ENCODE measurements at regions not wholly inside any gene's neighbourhood (a gene's known extent, or its start where the extent isn't known, plus 50 kb on each side); places are given as distances from the start of the nearest gene placed in this dataset.

- no peaks in the 10 kb centered on the region for H3K4me1 ChIP-seq (ENCODE audit: insufficient read depth)
- H3K27me3 Mint-ChIP-seq (ENCODE audit: insufficient read depth, low read depth, poor library complexity), result no peaks in the 10 kb centered on the region
- TF ChIP-seq, protein P1, sequence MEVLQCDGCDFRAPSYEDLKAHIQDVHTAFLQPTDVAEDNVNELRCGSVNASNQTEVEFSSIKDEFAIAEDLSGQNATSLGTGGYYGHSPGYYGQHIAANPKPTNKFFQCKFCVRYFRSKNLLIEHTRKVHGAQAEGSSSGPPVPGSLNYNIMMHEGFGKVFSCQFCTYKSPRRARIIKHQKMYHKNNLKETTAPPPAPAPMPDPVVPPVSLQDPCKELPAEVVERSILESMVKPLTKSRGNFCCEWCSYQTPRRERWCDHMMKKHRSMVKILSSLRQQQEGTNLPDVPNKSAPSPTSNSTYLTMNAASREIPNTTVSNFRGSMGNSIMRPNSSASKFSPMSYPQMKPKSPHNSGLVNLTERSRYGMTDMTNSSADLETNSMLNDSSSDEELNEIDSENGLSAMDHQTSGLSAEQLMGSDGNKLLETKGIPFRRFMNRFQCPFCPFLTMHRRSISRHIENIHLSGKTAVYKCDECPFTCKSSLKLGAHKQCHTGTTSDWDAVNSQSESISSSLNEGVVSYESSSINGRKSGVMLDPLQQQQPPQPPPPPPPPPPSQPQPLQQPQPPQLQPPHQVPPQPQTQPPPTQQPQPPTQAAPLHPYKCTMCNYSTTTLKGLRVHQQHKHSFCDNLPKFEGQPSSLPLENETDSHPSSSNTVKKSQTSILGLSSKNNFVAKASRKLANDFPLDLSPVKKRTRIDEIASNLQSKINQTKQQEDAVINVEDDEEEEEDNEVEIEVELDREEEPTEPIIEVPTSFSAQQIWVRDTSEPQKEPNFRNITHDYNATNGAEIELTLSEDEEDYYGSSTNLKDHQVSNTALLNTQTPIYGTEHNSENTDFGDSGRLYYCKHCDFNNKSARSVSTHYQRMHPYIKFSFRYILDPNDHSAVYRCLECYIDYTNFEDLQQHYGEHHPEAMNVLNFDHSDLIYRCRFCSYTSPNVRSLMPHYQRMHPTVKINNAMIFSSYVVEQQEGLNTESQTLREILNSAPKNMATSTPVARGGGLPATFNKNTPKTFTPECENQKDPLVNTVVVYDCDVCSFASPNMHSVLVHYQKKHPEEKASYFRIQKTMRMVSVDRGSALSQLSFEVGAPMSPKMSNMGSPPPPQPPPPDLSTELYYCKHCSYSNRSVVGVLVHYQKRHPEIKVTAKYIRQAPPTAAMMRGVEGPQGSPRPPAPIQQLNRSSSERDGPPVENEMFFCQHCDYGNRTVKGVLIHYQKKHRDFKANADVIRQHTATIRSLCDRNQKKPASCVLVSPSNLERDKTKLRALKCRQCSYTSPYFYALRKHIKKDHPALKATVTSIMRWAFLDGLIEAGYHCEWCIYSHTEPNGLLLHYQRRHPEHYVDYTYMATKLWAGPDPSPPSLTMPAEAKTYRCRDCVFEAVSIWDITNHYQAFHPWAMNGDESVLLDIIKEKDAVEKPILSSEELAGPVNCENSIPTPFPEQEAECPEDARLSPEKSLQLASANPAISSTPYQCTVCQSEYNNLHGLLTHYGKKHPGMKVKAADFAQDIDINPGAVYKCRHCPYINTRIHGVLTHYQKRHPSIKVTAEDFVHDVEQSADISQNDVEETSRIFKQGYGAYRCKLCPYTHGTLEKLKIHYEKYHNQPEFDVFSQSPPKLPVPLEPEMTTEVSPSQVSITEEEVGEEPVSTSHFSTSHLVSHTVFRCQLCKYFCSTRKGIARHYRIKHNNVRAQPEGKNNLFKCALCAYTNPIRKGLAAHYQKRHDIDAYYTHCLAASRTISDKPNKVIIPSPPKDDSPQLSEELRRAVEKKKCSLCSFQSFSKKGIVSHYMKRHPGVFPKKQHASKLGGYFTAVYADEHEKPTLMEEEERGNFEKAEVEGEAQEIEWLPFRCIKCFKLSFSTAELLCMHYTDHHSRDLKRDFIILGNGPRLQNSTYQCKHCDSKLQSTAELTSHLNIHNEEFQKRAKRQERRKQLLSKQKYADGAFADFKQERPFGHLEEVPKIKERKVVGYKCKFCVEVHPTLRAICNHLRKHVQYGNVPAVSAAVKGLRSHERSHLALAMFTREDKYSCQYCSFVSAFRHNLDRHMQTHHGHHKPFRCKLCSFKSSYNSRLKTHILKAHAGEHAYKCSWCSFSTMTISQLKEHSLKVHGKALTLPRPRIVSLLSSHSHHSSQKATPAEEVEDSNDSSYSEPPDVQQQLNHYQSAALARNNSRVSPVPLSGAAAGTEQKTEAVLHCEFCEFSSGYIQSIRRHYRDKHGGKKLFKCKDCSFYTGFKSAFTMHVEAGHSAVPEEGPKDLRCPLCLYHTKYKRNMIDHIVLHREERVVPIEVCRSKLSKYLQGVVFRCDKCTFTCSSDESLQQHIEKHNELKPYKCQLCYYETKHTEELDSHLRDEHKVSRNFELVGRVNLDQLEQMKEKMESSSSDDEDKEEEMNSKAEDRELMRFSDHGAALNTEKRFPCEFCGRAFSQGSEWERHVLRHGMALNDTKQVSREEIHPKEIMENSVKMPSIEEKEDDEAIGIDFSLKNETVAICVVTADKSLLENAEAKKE (CRISPR knock-in tag; IDR thresholded peaks at IDR 0.05), result no peak
- TF ChIP-seq CREB1 (CRISPR knock-in tag; IDR thresholded peaks at IDR 0.05; ENCODE audit: low read depth), result no peak
- no peak for TF ChIP-seq EZH2 (IDR thresholded peaks at IDR 0.05; ENCODE audit: low read depth, unreplicated experiment)
- TF ChIP-seq CTCF (conservative IDR thresholded peaks at IDR 0.05; ENCODE audit: low read depth in 2 of 2), result no peak
- no peak for TF ChIP-seq EZH2phosphoT487 (IDR thresholded peaks at IDR 0.05; ENCODE audit: unreplicated experiment)
- no peak for TF ChIP-seq ETS1 (IDR thresholded peaks at IDR 0.05)
- TF ChIP-seq, protein P2, sequence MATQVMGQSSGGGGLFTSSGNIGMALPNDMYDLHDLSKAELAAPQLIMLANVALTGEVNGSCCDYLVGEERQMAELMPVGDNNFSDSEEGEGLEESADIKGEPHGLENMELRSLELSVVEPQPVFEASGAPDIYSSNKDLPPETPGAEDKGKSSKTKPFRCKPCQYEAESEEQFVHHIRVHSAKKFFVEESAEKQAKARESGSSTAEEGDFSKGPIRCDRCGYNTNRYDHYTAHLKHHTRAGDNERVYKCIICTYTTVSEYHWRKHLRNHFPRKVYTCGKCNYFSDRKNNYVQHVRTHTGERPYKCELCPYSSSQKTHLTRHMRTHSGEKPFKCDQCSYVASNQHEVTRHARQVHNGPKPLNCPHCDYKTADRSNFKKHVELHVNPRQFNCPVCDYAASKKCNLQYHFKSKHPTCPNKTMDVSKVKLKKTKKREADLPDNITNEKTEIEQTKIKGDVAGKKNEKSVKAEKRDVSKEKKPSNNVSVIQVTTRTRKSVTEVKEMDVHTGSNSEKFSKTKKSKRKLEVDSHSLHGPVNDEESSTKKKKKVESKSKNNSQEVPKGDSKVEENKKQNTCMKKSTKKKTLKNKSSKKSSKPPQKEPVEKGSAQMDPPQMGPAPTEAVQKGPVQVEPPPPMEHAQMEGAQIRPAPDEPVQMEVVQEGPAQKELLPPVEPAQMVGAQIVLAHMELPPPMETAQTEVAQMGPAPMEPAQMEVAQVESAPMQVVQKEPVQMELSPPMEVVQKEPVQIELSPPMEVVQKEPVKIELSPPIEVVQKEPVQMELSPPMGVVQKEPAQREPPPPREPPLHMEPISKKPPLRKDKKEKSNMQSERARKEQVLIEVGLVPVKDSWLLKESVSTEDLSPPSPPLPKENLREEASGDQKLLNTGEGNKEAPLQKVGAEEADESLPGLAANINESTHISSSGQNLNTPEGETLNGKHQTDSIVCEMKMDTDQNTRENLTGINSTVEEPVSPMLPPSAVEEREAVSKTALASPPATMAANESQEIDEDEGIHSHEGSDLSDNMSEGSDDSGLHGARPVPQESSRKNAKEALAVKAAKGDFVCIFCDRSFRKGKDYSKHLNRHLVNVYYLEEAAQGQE (IDR thresholded peaks at IDR 0.05; ENCODE audit: unreplicated experiment), result no peak
- TF ChIP-seq ZNF114 (CRISPR knock-in tag; IDR thresholded peaks at IDR 0.05), result no peak
- no peak for TF ChIP-seq STAT1 (IDR thresholded peaks at IDR 0.05; ENCODE audit: unreplicated experiment)
- TF ChIP-seq ZNF331 (CRISPR knock-in tag; IDR thresholded peaks at IDR 0.05; ENCODE audit: low read depth), result no peak
- no peak for TF ChIP-seq NANOG (IDR thresholded peaks at IDR 0.05; ENCODE audit: borderline replicate concordance)
- TF ChIP-seq POLR2AphosphoS5 (IDR thresholded peaks at IDR 0.05; ENCODE audit: low read depth), result no peak
- TF ChIP-seq JUNB (IDR thresholded peaks at IDR 0.05; ENCODE audit: unreplicated experiment), result no peak
- peaks cover 9% of the 10 kb centered on the region for H3K4me1 Mint-ChIP-seq
- no peaks in the 10 kb centered on the region for H3K36me3 Mint-ChIP-seq (ENCODE audit: low read depth)
- no peak overlapping the region for H2AFZ ChIP-seq
- H4K20me1 ChIP-seq (replicated peaks; ENCODE audit: insufficient read depth), result no peaks in the 10 kb centered on the region
- peaks cover 4% of the 10 kb centered on the region; the same call in 1 of the 2 replicates for H3K9me2 ChIP-seq (ENCODE audit: insufficient read depth)
- no peak overlapping the region for H3K4me3 Mint-ChIP-seq
- no peak overlapping the region for H3K27ac Mint-ChIP-seq
- no peaks in the 10 kb centered on the region for H3K27me3 ChIP-seq (ENCODE audit: insufficient read depth)
- no peak overlapping the region for H3K4me3 ChIP-seq
- no peak overlapping the region for H3K4me2 ChIP-seq
- ATAC-seq, result no peak; the same call in 2 of the 3 replicates
- H3K36me3 ChIP-seq (ENCODE audit: insufficient read depth), result no peaks in the 10 kb centered on the region
- no peaks in the 10 kb centered on the region for H3F3A ChIP-seq (replicated peaks; ENCODE audit: low read depth)
- peaks cover 12% of the 10 kb centered on the region; the same call in 2 of the 3 replicates for H3K9me3 Mint-ChIP-seq
- no peak for DNase-seq (ENCODE audit: low spot score)
- H3K27ac ChIP-seq (ENCODE audit: low read depth), result no peak overlapping the region
- no peaks in the 10 kb centered on the region for H3K79me2 ChIP-seq (replicated peaks; ENCODE audit: insufficient read depth)
Observed at GRCh38 chr2:103003750-103004260, 242.0 kb downstream of the TMEM182 start.

All from GM23338 (cell line).